ENCODE measurements at regions not wholly inside any gene's neighbourhood (a gene's known extent, or its start where the extent isn't known, plus 50 kb on each side); places are given as distances from the start of the nearest gene placed in this dataset.

DNA sequence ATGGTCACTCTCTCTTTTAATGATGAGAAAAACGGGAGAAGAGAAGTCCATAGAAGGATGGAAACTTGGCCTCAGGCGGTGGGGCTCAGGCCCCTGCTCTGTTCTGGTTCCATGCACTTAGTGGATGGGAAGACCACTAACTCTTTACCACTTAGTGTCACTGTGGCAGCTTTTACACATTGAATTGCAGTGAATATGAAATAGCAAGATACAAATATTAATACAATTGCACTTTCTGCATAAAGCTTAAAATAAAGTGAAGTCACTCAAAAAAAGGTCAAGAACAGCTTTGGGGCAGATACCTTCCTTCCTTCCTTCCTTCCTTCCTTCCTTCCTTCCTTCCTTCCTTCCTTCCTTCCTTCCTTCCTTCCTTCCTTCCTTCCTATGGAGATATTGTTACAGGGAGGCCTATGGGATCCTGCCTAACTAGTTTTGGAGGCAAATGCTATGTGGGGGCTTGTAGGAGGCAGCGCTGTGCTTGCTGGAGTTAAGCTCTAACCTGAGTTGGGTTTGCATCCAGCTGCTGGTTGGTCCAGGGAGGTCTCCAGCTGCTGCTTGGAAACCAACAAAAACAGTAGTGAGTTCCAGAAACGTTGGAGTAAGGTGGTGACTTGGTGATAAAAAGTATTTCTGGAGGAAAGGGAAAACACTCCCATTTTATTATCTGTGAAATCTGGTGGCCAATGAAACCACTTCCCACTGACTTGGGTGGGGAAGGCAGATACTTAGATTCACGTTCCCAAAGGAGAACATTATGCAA, 62.3 kb upstream of the NKX2-2 start:
- DNase-seq = no peak

DNA sequence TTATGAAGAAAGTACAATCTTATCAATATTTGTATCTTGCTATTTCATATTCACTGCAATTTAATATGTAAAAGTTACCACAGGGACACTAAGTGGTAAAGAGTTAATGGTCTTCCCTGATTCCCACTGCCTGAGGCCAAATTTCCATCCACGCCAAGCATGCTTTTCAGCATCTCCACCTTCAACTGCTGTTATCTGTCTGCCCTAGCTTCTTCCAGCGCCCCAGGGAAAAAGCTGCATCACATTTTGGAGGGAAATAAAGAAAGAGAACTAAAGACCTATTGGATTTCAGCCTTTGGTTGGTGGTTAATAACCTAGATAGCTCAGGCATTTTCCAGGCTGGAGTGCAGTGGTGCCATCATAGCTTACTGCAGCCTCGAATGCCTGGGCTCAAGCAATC, 61.3 kb upstream of the NKX2-2 start:
- no peak for DNase-seq

DNA sequence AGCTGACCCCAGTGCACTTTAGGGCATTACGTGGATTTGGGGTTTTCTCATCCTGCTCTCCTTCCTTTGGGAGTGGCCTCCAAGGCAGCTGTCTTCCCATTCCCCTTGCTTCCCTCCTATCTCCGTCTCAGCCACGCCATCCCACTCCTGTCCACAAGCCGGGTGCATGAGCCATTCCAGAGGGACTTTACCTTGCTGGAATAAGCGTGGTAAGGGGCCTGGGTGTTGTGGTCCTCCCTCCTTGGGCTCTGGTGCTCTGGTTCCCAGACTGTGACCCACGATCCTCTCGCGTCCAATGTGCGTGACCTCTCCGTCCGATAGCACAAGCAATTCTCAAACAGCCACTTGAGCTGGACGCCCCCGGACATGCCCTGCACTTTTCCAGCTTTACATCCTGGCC, 60.6 kb upstream of the NKX2-2 start:
- no peak for DNase-seq

DNA sequence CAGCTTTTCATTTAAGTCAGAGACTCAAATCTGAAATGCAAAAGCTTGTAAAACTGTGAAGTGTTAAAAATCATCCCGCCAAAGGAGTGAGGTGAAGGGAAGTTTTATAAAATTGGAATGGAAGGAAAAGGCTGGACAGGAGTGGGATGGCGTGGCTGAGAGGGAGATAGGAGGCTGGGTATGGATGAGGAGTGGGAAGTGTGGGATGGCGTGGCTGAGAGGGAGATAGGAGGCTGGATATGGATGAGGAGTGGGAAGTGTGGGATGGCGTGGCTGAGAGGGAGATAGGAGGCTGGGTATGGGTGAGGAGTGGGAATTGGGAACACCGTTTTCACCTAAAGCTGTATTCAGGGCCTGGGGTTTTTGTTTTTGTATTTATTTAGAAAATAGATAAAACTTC, 59.4 kb upstream of the NKX2-2 start:
- no peak for DNase-seq

DNA sequence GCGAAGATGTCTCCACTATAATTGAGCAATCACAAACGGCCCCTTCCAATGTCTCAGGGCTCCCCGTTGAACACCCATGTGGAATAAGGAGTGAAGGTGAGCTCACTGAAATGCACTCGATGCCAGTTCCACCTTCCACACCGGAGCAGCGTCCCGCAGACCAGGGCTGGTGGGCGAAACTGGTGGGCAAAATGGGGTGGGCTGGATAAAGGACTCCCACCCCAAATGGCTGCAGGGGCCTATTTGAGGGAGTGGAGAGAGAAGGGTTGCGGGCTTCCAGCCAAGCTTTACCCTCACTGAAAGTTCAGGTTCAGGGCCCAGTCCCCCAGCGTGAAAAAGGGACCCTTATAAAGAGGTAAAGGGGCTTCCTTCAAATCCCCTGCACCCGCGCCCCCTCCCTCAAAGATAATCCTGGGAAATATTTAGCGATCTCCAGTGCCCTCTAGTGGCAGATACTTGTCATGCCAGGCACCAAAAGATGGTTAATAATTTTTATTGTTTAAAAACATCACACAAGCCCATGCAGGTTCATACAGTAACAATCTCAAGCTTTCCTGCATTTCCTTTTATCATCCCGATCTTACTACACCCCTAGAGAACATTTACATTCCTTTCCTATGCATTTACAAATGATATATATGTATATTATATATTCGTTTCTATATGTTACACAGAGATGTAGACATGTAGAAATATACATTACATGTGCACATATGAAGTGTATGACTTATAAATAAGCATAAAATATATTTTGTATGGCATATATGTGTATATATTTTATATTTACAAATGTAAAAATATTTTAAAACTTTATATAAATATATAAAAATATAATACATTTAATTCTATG, 58.2 kb upstream of the NKX2-2 start:
- DNase-seq = peak; percentile 6

DNA sequence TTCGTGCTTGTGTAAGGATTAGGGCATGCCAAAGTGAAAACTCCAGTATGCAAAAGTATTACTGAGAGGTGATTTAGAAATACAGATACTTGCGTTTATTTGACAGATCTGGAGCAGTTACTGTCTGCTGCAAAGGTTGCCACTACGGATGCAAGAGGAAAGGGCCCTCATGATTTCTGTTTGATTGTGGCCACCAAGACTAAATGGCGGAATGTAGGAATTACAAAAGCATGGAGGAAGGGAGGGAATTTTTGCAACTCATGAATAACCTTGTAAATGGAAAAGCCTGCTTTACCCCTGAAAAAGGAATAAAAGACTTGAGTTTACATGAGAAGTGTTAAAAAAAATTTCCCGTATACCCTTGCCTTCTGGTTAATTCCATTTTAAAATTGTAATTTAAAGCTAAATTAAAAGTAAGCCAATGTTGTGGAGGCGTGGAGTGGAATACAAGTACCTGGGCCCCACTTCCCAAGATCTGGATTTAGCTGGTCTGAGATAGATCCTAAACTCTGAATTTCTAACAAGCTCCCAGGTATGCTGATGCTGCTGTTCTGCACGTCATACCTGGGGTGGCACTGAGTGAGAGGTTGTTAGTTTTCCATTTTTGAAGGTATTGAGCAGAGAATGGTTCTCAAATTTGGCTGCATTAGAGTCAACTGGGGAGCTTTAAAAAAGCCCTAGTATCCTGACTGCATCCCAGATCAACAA, 56.6 kb upstream of the NKX2-2 start:
- no peak for DNase-seq

DNA sequence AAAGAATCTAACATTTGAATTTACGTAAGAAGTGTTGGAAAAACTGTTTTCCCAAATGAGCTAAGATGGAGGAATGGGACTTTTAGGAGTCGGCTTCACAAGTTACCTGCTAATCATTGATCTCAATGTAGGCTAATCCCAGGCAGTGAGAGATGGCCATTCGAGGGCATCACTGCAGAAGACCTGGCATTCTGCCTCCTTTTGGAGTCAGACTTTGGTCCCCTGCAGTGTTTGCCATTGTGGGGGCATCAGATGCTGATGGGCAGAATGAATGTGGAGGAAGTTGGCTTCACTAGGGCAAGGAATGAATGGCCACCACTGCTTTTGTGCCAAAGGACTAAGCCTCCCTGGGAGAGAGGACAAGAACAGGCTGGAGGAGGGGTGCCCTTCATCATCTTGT, 55.7 kb upstream of the NKX2-2 start:
- DNase-seq = no peak

DNA sequence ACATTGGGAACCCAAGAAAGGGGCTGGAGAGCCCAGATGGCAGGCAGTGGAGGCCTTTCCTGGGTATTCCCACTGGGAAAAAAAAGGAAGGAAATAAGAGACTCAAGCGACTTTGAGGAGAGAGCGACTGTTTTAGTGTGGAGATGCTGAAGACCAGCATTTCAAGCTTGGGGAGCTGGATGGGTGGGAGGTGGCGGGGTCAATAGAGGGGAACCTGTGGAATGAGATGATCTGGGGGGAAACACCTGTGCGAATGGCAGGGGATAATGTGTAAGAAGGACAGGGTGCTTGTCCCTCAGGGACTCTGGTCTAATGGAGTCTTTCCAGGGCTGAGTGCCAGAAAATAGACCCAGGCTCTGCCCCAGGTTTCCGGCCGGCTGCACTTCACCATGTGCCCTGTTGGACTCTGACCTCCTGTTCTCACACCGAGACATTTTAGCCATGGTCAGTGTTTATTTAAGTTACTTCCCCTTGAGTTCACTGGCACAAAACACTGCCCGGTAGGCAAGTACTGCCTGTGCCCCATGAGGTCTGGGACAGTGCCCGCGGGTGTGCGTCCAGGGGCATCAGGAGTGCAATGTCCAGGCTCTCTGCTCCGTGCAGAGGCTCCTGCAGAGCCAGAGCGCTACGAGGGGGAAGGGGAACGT, 50.4 kb upstream of the NKX2-2 start:
- DNase-seq = no peak
